ENCODE measurements at regions not wholly inside any gene's neighbourhood (a gene's known extent, or its start where the extent isn't known, plus 50 kb on each side); places are given as distances from the start of the nearest gene placed in this dataset.

DNA sequence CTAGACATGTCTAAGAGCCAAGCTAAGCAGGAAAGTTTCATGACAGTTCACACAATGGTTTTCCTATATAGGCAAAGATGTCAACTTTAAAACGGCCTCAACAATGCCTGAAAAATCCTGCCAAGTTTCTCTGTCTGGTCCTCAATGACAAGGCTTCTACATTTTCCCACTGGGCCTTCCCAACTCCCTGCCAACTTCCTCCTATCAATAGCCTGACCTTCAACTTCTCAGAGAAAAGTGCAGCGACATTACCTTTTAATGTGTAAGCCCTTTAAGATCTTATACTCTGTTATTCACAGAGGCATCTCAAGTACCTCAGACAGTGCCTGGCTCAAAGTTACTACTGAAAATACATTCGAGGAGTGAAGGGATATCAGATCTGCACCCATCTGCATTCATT is 56.2 kb upstream of the BTBD3 start:
- DNase-seq: no peak

DNA sequence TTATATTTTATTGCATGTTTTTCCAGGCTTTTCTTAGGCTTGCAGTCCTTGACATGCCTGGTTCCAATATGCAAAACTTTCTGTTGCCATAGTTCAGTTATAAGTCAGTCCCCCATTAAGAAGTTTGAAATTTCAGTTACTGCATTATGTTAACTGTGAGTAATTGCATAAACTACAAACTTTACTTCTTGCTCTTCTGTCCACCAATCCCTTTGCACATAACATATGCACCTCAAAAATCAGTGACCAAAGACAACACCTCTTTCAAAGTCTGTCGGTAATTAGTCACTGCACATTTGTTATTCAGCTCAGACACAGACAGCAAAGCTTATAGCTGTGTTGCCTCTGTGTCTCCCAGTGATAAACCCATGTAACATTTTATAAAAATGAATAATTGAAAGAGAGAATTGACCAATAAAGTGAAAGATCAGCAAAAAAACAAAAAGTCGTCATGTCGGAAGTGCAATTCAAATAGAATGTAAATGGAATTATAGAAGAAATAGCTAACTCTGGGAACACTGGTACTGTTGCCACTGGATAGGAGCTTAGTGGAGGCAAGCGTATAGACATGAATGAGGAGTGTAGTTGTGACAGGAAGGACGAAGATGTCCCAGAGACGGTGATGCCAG is 50.3 kb upstream of the BTBD3 start:
- no peak for DNase-seq

Data from SHP77 (cell line).